H54 (cell line): ENCODE measurements at regions not wholly inside any gene's neighbourhood (a gene's known extent, or its start where the extent isn't known, plus 50 kb on each side); places are given as distances from the start of the nearest gene placed in this dataset.
"Not testable (repeated sequence)": the region's sequence is repeated elsewhere in the genome, so short reads cannot be mapped to it uniquely, and the experiment has no call there.

Experiments used
- DNase-seq: peaks from one replicate; pipeline ENCODE4 v3.0.0; 2011; ENCODE audit warnings: low spot score, mixed read lengths; ENCODE audit not compliant: insufficient read length
- FAIRE-seq: peaks from 3 replicates; lab custom pipeline; 2011; peaks lifted over from hg19 to GRCh38; lab: Jason Lieb, UNC
- POLR2A ChIP-seq: IDR thresholded peaks from 2 replicates; pipeline ENCODE4 v1.6.1; 2011; ENCODE audit warnings: low read depth, mild to moderate bottlenecking, low read length

GRCh38 chr4:132059227-132059626 lies 1089.9 kb upstream of the PCDH10 start:
- FAIRE-seq (no peak), DNase-seq (no peak)
- TF ChIP-seq POLR2A: no peak

DNA sequence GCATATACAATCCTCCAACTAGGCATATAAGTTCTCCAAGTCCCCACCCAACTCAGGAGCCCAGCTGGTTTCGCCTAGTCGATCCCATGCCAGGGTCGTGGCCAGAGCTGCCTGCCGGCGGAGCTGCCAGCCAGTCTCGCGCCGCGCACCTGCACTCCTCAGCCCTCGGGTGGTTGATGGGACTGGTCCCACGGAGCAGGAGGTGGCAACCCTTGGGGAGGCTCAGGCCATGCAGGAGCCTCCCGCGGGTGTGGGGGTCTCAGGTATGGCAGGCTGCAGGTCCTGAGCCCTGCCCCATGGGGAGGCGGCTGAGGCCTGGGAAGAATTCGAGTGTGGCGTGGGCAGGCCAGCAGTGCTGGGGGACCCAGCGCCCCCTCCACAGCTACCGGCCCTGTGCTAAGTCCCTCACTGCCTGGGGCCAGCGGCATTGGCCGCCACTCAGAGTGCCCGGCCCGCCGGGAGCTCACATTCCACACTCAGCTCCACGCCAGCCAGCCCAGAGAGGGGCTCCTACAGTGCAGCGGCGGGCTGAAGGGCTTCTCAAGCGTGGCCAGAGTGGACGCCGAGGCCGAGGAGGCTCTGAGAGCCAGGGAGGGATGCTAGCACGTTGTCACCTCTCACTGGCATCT lies 1086.4 kb upstream of the PCDH10 start:
- TF ChIP-seq POLR2A: no peak
- FAIRE-seq (no peak), DNase-seq (no peak)

DNA sequence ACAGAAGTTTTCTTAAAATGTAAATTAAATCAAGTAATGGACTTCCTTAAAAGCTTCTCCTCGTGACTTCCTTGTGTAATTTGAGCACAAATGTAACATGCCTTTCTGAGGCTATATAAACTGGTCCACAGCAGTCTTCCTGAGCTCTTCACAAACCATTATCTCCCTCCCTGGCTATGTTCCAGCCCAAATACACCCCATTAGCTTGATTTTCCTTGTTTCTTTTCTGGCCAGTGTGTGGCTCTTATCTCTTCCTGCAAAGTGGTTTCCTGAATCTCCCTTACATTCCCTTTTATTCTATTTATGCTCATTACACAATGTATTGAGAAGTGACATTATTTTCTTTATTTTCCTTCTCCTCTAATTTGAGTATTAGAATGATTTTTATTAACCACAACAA lies 1085.3 kb upstream of the PCDH10 start:
- FAIRE-seq (no peak), DNase-seq (no peak)
- no peak for TF ChIP-seq POLR2A

- DNase-seq: no peak
- no peak for FAIRE-seq
- no peak for TF ChIP-seq POLR2A
These were observed 1083.1 kb upstream of the PCDH10 start for GRCh38 chr4:132065940-132066495.

GRCh38 chr4:132071815-132072214 lies 1077.3 kb upstream of the PCDH10 start:
- no peak for FAIRE-seq
- TF ChIP-seq POLR2A: no peak
- DNase-seq: no peak

DNA sequence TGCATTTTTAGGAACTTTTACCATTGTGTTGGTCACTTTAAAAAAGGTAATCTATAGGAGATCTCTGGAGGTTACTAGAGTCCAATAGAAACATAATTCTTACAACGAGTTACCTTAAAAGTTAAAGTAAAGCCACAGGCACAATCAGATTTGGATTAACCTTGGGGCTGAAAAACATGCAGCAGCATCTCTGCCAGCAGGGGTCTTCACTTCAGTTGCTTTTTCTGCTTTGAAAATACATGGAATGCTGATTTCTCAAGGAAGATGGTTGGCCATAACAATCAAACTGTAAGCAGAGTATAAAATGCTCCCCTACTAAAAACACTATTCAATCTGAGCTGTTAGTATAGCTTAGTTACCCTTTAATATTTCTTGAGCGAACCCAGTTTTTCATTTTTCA lies 1072.3 kb upstream of the PCDH10 start:
- DNase-seq (no peak), FAIRE-seq (no peak)
- TF ChIP-seq POLR2A: no peak

- no peak for TF ChIP-seq POLR2A
- DNase-seq (no peak), FAIRE-seq (no peak)
These were observed 1064.0 kb upstream of the PCDH10 start for GRCh38 chr4:132085105-132085504.

DNA sequence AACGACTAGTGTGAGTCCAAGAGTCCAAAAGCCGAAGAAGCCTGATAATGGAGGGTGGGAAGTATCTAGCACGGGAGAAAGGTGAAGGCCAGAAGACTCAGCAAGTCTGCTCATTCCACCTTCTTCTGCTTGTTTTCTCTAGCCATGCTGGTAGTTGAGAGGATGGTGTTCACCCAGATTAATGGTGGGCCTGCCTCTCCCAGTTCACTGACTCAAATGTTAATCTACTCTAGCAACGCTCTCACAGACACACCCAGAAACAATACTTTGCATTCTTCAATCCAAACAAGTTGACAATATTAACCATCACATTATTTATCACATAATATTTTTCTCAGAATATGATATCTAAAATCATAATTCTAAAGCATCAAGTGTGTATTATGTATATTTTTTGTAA lies 1055.1 kb upstream of the PCDH10 start:
- TF ChIP-seq POLR2A: no peak
- no peak for FAIRE-seq

DNA sequence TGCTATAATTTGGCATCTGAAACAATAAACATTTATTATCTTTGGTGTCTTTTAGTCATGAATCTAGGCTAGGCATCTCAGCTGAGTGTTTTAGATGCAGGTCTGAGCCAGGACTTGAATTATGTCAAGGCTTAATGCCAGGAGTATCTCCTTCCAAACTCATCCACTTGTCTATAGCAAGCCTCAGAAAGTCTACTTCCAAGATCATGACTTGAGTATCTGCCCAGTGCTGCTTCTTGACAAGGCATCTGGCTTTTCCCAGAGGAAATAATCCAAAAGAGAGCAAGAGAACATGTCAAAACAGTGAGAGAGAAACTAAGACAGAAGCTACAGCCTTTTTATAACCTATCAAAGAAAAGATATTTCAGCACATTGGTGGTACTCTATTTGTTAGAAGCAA lies 1052.1 kb upstream of the PCDH10 start:
- no peak for TF ChIP-seq POLR2A
- no peak for FAIRE-seq
- DNase-seq: no peak

More for the DNA sequence above, 1055.1 kb upstream of the PCDH10 start:
- DNase-seq: no peak

DNA sequence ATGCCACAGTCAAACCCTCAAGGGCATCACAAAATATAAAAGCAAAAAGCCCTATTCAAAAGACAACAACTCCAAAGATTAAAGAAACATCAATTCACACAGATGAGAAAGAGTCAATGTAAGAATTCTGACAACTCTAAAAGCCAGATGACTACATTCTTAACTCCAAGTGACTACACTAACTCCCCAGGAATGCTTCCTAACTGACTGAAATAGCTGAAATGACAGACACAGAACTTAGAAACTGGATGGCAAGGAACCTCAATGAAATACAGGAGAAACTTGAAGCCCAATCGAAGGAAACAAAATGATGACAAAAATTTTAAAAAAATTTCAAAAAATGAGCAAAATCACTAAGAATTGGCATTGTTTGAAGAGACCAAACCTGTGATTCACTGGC lies 1047.6 kb upstream of the PCDH10 start:
- no peak for DNase-seq

DNA sequence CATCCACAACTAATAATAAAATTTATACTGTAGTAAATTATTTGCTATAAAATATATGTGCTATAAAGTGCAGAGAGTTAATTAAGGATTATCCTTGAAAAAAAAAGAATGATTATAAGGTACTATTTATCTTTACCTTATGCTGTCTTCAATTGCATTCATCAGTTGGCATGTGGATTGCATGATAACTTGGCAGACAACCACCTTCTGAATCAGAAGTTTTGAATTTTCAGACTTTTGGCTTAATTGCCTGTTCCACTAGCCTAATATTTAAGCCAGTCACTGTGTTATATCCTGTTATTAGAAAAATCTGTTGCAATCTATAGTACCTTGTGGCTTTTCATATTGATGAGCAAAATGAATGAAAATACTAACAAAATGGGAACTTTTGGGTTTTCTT lies 1040.3 kb upstream of the PCDH10 start:
- no peak for DNase-seq
- no peak for TF ChIP-seq POLR2A
- no peak for FAIRE-seq

More for the DNA sequence above, 1047.6 kb upstream of the PCDH10 start:
- FAIRE-seq: no peak
- no peak for TF ChIP-seq POLR2A

GRCh38 chr4:132114885-132115284 lies 1034.2 kb upstream of the PCDH10 start:
- no peak for TF ChIP-seq POLR2A
- DNase-seq (no peak), FAIRE-seq (no peak)

GRCh38 chr4:132122741-132123140 lies 1026.4 kb upstream of the PCDH10 start:
- not testable (repeated sequence) for DNase-seq, FAIRE-seq

GRCh38 chr4:132123870-132124623 lies 1025.0 kb upstream of the PCDH10 start:
- TF ChIP-seq POLR2A: no peak
- DNase-seq (no peak), FAIRE-seq (no peak)

- FAIRE-seq: no peak
- no peak for DNase-seq
- no peak for TF ChIP-seq POLR2A
These were observed 1024.5 kb upstream of the PCDH10 start for GRCh38 chr4:132124624-132124974.
